ENCODE measurements at regions not wholly inside any gene's neighbourhood (a gene's known extent, or its start where the extent isn't known, plus 50 kb on each side); places are given as distances from the start of the nearest gene placed in this dataset.

DNA sequence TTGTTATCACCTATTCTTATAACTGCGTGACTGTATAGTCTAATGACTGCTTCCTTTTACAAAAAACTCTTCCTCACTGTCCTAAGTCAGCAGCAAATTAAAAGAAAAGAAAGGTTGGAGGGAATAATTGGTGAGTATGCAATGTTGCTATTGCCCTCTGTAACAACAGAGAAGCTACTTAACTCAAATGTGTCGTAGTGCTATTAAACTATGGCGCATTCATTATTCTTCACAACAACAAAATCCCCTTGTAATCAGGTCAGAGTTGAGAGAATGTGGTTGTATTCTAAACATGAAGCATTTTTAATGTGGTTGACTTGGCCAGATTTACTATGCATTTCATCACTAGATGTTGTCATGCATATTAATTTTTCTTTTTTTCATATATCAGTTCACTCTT lies 897.8 kb upstream of the PHF14 start:
- TF ChIP-seq, protein P1, sequence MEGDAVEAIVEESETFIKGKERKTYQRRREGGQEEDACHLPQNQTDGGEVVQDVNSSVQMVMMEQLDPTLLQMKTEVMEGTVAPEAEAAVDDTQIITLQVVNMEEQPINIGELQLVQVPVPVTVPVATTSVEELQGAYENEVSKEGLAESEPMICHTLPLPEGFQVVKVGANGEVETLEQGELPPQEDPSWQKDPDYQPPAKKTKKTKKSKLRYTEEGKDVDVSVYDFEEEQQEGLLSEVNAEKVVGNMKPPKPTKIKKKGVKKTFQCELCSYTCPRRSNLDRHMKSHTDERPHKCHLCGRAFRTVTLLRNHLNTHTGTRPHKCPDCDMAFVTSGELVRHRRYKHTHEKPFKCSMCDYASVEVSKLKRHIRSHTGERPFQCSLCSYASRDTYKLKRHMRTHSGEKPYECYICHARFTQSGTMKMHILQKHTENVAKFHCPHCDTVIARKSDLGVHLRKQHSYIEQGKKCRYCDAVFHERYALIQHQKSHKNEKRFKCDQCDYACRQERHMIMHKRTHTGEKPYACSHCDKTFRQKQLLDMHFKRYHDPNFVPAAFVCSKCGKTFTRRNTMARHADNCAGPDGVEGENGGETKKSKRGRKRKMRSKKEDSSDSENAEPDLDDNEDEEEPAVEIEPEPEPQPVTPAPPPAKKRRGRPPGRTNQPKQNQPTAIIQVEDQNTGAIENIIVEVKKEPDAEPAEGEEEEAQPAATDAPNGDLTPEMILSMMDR (IDR thresholded peaks at IDR 0.05; ENCODE audit: insufficient read depth, low read length, poor library complexity, severe bottlenecking), result no peak
- no peak for TF ChIP-seq EZH2phosphoT487 (conservative IDR thresholded peaks at IDR 0.05; ENCODE audit: low read length)
